NB4 (cell line): ENCODE measurements at regions not wholly inside any gene's neighbourhood (a gene's known extent, or its start where the extent isn't known, plus 50 kb on each side); places are given as distances from the start of the nearest gene placed in this dataset.
"Not testable (repeated sequence)": the region's sequence is repeated elsewhere in the genome, so short reads cannot be mapped to it uniquely, and the experiment has no call there.

Experiments used
- DNase-seq: peaks from one replicate; pipeline ENCODE4 v3.0.0; 2010; ENCODE audit warnings: low read depth
- H3K4me3 ChIP-seq: one replicate; pipeline ENCODE4 v1.5.1; 2011; ENCODE audit warnings: mild to moderate bottlenecking, low read depth, low read length, moderate library complexity
- MYC ChIP-seq: IDR thresholded peaks from 2 replicates; pipeline ENCODE4 v1.6.1; 2011; ENCODE audit warnings: low read depth, low read length
- POLR2A ChIP-seq: IDR thresholded peaks from 2 replicates; pipeline ENCODE4 v1.6.1; 2011; ENCODE audit warnings: mild to moderate bottlenecking; ENCODE audit not compliant: insufficient read length; ENCODE audit errors: extremely low read depth
- TF ChIP-seq, protein P1 (sequence below): IDR thresholded peaks from 2 replicates; pipeline ENCODE4 v1.6.1; 2011; ENCODE audit warnings: low read depth, low read length
- TF ChIP-seq, protein P2 (sequence below): IDR thresholded peaks from one replicate; pipeline ENCODE4 v1.5.1; 2012; ENCODE audit warnings: low read depth, low read length

DNA sequence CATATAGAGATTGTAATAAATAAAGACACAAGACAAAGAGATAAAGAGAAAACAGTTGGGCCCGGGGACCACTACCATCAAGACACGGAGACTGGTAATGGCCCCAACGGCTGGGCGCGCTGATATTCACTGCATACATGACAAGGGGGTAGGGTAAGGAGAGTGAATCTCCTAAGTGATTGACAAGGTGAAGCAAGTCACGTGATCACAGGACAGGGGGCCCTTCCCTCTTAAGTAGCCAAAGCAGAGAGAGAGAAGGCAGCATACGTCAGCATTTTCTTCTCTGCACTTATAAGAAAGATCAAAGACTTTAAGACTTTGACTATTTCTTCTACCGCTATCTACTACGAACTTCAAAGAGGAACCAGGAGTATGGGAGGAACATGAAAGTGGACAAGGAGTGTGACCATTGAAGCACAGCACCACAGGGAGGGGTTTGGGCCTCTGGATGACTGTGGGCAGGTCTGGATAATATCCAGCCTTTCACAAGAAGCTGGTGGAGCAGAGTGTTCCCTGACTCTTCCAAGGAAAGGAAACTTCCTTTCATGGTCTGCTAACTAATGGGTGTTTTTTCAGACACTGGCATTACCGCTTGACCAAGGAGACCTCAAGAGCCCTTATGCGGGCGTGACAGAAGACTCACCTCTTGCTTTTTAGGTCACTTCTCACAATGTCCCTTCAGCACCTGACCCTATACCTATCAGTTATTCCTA, 75.6 kb downstream of the MRPL39 start:
- not testable (repeated sequence) for H3K4me3 ChIP-seq, DNase-seq

DNA sequence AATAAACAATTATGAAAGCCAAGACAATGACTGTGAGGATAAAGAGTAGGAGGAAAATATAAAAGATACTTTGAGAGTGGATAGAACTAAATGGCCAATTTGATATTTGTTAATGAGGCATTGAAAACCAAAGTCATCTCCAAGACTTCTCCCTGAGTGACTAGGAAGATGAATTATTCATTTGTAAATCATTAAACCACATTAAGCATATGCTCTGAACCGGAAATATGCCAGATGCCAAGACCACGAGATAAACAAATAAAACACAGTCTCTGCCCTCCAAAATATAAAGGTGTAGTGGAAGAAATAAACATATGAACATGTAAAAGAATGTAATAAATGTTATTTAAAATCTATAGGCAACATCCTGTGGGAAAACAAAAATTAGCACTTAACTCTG, 78.8 kb downstream of the MRPL39 start:
- H3K4me3 ChIP-seq: no peak overlapping the region
- DNase-seq: no peak
- TF ChIP-seq MYC (no peak), POLR2A (no peak)
- TF ChIP-seq, protein P1, sequence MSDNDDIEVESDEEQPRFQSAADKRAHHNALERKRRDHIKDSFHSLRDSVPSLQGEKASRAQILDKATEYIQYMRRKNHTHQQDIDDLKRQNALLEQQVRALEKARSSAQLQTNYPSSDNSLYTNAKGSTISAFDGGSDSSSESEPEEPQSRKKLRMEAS: no peak
- TF ChIP-seq, protein P2, sequence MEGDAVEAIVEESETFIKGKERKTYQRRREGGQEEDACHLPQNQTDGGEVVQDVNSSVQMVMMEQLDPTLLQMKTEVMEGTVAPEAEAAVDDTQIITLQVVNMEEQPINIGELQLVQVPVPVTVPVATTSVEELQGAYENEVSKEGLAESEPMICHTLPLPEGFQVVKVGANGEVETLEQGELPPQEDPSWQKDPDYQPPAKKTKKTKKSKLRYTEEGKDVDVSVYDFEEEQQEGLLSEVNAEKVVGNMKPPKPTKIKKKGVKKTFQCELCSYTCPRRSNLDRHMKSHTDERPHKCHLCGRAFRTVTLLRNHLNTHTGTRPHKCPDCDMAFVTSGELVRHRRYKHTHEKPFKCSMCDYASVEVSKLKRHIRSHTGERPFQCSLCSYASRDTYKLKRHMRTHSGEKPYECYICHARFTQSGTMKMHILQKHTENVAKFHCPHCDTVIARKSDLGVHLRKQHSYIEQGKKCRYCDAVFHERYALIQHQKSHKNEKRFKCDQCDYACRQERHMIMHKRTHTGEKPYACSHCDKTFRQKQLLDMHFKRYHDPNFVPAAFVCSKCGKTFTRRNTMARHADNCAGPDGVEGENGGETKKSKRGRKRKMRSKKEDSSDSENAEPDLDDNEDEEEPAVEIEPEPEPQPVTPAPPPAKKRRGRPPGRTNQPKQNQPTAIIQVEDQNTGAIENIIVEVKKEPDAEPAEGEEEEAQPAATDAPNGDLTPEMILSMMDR: no peak

DNA sequence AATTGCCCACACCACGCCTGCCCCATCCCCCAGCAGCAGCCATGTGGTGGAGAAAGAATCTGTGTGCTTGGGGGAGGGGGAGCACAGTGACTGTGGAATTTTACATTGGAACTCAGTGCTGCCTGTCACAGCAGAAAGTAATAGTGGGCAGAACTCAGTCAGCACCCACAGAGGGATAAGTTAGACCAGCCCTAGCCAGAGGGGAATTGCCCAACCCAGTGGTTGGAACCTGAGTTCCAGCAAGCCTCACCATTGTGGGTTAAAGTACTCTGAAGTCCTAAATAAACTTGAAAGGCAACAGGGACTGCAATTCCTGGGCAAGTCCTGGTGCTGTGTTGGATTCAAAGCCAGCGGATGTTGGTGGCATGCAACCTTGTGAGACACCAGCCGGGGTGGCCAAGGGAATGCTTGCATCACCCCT, 88.8 kb downstream of the MRPL39 start:
- H3K4me3 ChIP-seq: no peak overlapping the region
- peak; percentile 4 for DNase-seq

DNA sequence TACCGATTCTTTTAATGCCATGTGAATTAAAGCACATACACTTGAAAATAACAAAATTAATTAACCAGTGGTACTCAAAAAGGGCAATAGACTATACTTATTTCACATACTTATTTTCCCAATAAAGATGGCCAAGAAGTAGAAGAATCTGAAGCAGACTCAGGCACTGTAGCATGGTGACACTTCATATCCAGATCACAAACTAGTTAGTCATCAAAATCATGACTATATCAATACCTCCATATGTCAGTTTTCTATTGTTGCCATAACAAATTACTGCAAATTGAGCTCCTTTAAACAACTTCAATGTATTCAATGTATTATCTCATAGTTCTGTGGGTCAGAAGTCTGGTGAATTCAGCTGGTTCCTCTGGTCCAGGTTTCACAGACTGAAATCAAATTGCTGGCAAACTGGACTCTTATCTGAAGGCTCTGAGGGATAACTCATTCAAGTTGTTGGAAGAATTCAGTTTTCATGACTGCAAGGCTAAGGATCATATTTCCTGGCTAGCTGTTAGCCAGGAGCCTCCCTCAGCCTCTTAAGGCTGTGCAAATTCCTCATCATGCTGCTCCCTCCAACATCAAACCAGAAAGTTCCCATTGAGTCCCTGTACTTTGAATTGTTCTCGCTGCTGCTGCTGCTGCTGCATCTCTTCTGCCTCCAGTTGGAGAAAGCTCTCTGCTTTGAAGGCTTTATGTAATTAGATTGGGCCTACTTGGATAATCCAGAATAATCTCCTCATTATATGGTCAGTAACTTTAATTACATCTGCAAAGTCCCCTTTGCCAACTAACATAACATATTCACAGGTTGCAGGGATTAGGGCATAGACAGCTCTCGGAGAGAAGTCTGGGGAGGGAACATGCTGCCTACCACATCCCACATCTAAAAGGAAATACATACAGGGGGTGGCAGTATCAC, 91.5 kb downstream of the MRPL39 start:
- H3K4me3 ChIP-seq: no peak overlapping the region
- no peak for DNase-seq
- no peak for TF ChIP-seq POLR2A
- TF ChIP-seq, protein P1: no peak
- TF ChIP-seq, protein P2: no peak
- TF ChIP-seq MYC: no peak

More for the DNA sequence above, 88.8 kb downstream of the MRPL39 start:
- TF ChIP-seq POLR2A: no peak
- no peak for TF ChIP-seq MYC
- TF ChIP-seq, protein P1: no peak
- TF ChIP-seq, protein P2: no peak

DNA sequence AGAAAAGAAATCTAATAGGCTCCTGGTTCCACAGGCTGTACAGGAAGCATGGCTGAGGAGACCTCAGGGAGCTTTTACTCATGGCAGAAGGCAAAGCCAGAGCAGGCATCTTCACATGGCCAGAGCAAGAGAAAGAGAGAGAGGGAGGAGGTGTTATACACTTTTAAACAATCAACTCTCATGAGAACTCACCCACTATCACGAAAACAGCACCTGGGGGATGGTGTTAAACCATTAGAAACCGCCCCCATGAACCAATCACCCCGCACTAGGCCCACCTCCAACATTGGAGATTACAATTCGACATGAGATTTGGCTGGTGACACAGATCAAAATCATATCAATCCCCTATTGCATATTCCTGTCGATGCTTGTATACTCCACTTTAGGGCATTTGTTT, 93.5 kb downstream of the MRPL39 start:
- DNase-seq: no peak
- no peak overlapping the region for H3K4me3 ChIP-seq
- TF ChIP-seq, protein P1: no peak
- no peak for TF ChIP-seq POLR2A
- no peak for TF ChIP-seq MYC
- TF ChIP-seq, protein P2: no peak
